ENCODE measurements at regions not wholly inside any gene's neighbourhood (a gene's known extent, or its start where the extent isn't known, plus 50 kb on each side); places are given as distances from the start of the nearest gene placed in this dataset.

GRCh38 chr1:47568763-47569162, 130.9 kb downstream of the FOXD2 start:
- peaks cover 2% of the 10 kb centered on the region for H3K27me3 Mint-ChIP-seq (ENCODE audit: unreplicated experiment)
- H3K9me3 Mint-ChIP-seq (ENCODE audit: unreplicated experiment), result no peaks in the 10 kb centered on the region
- H3K4me1 Mint-ChIP-seq (ENCODE audit: unreplicated experiment), result peaks cover 7% of the 10 kb centered on the region
- H3K27ac Mint-ChIP-seq (ENCODE audit: unreplicated experiment), result no peak overlapping the region
- no peaks in the 10 kb centered on the region for H3K36me3 Mint-ChIP-seq (ENCODE audit: unreplicated experiment)
- no peak overlapping the region for H3K4me3 Mint-ChIP-seq (ENCODE audit: unreplicated experiment)
- no peak for TF ChIP-seq CTCF (IDR thresholded peaks at IDR 0.05)
- no peak for DNase-seq (ENCODE audit: extremely low spot score, unreplicated experiment)

- Mint-ChIP-seq H3K4me1 (ENCODE audit: unreplicated experiment) (peaks cover 7% of the 10 kb centered on the region), H3K27ac (ENCODE audit: unreplicated experiment) (no peak overlapping the region)
Observed at GRCh38 chr1:47569261-47569660, 131.4 kb downstream of the FOXD2 start.

GRCh38 chr1:47569681-47570470, 132.0 kb downstream of the FOXD2 start:
- H3K4me3 Mint-ChIP-seq (ENCODE audit: unreplicated experiment), result no peak overlapping the region
- peaks cover 2% of the 10 kb centered on the region for H3K27me3 Mint-ChIP-seq (ENCODE audit: unreplicated experiment)

More at GRCh38 chr1:47569261-47569660, 131.4 kb downstream of the FOXD2 start:
- DNase-seq (ENCODE audit: extremely low spot score, unreplicated experiment), result no peak
- no peaks in the 10 kb centered on the region for H3K9me3 Mint-ChIP-seq (ENCODE audit: unreplicated experiment)
- peaks cover 2% of the 10 kb centered on the region for H3K27me3 Mint-ChIP-seq (ENCODE audit: unreplicated experiment)
- H3K36me3 Mint-ChIP-seq (ENCODE audit: unreplicated experiment), result no peaks in the 10 kb centered on the region
- H3K4me3 Mint-ChIP-seq (ENCODE audit: unreplicated experiment), result no peak overlapping the region
- TF ChIP-seq CTCF (IDR thresholded peaks at IDR 0.05), result no peak

GRCh38 chr1:47571161-47571560, 133.3 kb downstream of the FOXD2 start:
- Mint-ChIP-seq H3K4me3 (ENCODE audit: unreplicated experiment) (no peak overlapping the region), H3K36me3 (ENCODE audit: unreplicated experiment) (no peaks in the 10 kb centered on the region), H3K27me3 (ENCODE audit: unreplicated experiment) (peaks cover 6% of the 10 kb centered on the region), H3K27ac (ENCODE audit: unreplicated experiment) (no peak overlapping the region), H3K4me1 (ENCODE audit: unreplicated experiment) (peaks cover 7% of the 10 kb centered on the region), H3K9me3 (ENCODE audit: unreplicated experiment) (no peaks in the 10 kb centered on the region)
- TF ChIP-seq CTCF (IDR thresholded peaks at IDR 0.05), result no peak
- no peak for DNase-seq (ENCODE audit: extremely low spot score, unreplicated experiment)

More at GRCh38 chr1:47569681-47570470, 132.0 kb downstream of the FOXD2 start:
- no peaks in the 10 kb centered on the region for H3K36me3 Mint-ChIP-seq (ENCODE audit: unreplicated experiment)
- TF ChIP-seq CTCF (IDR thresholded peaks at IDR 0.05), result peak; percentile 60
- H3K4me1 Mint-ChIP-seq (ENCODE audit: unreplicated experiment), result peaks cover 7% of the 10 kb centered on the region
- DNase-seq (ENCODE audit: extremely low spot score, unreplicated experiment), result no peak
- H3K27ac Mint-ChIP-seq (ENCODE audit: unreplicated experiment), result no peak overlapping the region
- H3K9me3 Mint-ChIP-seq (ENCODE audit: unreplicated experiment), result no peaks in the 10 kb centered on the region

GRCh38 chr1:47571952-47572351, 134.1 kb downstream of the FOXD2 start:
- Mint-ChIP-seq H3K4me3 (ENCODE audit: unreplicated experiment) (no peak overlapping the region), H3K27me3 (ENCODE audit: unreplicated experiment) (peaks cover 12% of the 10 kb centered on the region), H3K4me1 (ENCODE audit: unreplicated experiment) (peaks cover 7% of the 10 kb centered on the region), H3K36me3 (ENCODE audit: unreplicated experiment) (no peaks in the 10 kb centered on the region), H3K27ac (ENCODE audit: unreplicated experiment) (no peak overlapping the region), H3K9me3 (ENCODE audit: unreplicated experiment) (no peaks in the 10 kb centered on the region)
- no peak for TF ChIP-seq CTCF (IDR thresholded peaks at IDR 0.05)
- no peak for DNase-seq (ENCODE audit: extremely low spot score, unreplicated experiment)
